T-helper 22 cell (primary cell): ENCODE measurements at regions not wholly inside any gene's neighbourhood (a gene's known extent, or its start where the extent isn't known, plus 50 kb on each side); places are given as distances from the start of the nearest gene placed in this dataset.

Experiments used
- DNase-seq: peaks from one replicate; pipeline ENCODE4 v3.0.0-alpha.2; 2020; ENCODE audit warnings: low read depth

DNA sequence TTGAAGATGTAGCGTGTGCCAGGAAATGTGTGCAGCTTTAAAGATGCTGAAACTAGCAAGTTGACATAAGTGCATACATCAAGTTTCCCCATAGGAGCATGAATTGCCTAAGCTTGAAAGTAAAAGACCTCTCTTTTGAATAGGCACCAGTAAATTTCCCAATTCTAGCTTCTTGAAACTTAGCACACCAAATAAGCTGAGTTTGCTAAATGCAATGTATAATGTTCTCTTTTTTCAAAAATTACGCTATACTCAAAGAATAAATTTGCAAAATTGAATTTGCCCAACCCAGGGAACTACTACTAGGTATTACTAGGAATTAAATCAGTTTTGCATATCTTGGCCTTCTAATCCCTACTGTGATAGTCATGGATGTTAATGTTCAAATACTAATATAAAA lies 923.9 kb upstream of the LCORL start:
- no peak for DNase-seq

DNA sequence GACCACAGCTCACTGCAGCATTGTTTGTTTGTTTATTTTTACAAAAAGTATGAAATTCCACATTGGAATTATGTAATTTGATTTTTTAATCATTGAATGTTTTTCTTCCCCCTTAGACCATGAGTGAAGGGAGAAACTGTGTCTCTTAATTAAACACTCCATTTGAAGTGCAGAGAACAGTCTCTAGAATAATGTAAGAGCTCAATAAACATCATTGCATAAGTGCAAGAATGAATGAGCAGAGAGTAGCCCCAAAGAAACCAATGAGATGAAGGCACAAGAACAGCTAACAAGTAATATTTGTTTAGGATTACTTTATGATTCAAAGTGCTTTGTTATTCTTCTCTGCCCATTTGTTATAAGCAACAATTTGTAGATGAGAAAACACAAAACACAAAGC lies 921.3 kb upstream of the LCORL start:
- DNase-seq, result no peak

DNA sequence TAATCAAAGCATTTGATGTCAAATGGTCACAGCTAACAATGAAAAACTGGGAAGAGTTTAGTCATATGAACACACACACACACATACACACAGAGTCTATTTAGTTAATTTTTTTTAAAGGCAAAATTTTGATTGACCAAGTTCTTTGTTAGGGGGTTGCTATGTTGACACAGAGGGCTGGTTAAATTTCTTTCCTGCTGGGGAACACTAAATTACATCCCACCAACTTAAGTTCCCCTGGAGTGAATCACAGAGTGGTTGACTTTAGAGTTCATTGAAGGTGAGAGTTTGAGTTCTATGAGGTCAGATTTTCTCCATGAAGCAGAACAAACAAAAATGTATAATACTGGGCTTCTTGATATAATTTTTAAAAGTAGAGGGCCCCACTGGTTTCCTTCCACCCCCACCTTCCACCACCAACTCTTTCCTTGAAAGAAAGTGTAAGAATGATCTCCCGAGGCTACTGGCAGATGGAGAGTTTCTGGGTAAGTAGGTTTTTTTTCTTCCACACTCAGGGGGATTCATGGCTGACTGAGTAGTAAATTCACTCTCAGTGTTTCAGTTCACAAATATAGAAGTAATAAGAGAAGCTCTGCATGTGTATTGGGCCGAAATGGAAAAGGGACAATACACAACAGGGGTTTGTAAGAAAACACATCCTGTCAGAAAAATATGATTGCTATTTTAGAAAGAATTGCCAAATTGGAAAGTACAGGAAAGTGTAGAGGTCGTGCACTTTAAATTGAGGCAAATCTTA lies 917.0 kb upstream of the LCORL start:
- DNase-seq, result no peak

DNA sequence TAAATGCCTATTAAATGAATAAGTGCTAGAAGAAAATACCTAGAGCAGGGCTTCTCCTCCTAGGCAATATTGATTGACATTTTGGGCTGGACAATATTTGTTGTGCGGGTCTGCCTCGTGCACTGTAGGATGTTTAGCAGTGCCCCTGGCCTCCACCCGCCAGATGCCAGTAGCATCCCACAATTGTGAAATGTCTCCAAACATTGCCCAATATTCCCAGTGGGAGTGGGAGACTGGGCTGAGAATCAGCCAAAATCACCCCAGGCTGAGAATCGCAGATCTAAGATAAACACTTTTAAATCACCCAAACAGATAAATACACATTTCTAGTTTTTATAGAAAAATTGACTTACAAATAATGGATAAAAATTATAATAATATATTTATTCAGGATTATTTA lies 916.2 kb upstream of the LCORL start:
- DNase-seq, result no peak

DNA sequence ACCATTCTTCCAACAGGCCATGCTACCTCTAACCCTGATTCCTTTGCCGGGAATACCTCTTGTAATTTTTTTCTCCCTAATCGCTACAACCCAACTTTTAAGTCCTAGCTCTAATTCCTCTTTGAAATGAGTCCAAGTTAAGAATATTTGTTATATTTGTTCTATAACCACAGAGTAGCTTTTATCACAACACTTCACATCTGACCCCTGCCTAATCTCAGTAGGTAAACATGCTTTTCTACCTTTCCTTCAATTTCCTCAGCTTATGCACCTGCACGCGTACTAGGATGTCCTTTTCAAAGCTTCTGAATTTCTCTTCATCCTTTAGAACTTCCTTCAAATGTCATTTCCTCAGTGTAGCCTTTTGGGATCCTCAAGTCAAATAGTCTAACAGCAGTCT lies 915.5 kb upstream of the LCORL start:
- no peak for DNase-seq

DNA sequence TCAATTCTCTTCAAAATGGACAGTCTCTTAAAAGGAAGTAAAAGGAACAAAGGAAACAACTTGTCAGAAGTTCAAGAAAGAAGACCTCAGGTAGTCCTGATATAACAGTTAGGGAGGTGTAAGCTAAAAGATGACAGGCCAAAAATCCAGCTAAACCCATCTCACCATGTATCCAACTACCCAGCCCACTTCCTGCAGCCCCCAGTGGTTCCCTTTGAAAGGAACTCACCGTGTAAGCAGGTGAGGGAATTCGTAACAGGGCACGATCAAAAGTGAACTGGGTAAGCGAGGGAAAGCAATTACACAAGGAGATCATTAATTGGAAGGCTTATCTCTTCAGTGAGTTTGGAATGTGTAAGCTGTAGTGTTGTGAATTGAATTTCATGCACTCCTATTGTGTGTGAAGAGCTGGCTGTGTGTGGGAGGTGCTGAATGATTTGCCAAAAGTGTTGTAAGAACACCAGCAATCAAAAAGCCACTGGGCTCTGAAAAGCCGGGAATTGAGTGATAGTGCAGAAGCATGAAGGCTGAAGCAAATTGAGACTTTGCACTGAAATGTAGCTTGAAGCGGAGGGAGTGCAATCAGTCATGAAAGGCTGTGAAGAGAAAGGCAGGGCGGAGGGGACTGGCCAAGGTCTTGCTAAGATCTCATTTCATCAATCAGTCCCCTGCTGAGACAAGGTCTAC lies 914.2 kb upstream of the LCORL start:
- DNase-seq, result no peak

DNA sequence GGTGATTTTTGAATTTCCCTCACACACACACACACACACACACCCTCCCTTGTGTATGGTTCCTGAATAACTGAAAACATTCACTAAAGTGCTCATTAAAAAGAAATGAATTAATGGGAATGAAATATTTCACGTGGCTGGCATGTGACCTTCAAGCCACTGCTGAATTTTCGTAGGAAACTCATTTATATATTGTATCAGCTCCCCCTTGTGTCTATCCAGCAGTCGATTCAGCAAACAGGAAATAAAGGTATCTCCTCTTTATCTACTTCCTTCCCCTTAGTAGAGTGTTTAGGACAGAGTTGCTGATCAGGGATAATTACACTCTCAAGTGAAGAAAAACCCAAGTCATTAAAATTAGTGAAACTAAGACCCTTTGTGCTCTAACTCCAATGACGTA lies 912.6 kb upstream of the LCORL start:
- DNase-seq, result no peak

DNA sequence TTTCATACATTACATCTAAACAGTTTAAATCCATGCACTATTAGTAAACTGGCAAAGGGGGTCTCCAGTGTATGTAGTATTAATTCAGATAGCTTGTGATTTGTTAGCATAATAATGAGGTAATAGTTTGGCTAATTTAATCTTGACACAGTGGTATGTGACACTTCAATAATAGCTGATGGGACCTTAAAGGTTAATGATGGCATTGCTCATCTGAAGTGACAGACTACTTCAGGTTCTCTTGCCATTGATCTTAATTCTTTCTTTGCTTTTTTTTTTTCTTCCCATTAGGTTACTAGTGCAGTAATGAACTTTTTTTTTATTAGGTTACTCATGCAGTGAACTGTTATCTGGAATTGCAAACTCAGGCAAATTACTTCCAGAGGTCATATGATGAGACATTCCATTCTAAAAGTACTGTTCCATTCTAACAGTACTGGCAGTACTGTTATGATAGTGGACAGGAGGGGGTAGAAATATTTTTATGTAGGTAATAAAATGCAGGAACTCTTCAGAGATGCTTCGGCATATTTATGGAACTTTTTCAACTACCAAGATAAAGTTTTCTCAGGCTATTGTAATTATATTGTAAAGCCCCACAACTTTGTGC lies 911.3 kb upstream of the LCORL start:
- no peak for DNase-seq

DNA sequence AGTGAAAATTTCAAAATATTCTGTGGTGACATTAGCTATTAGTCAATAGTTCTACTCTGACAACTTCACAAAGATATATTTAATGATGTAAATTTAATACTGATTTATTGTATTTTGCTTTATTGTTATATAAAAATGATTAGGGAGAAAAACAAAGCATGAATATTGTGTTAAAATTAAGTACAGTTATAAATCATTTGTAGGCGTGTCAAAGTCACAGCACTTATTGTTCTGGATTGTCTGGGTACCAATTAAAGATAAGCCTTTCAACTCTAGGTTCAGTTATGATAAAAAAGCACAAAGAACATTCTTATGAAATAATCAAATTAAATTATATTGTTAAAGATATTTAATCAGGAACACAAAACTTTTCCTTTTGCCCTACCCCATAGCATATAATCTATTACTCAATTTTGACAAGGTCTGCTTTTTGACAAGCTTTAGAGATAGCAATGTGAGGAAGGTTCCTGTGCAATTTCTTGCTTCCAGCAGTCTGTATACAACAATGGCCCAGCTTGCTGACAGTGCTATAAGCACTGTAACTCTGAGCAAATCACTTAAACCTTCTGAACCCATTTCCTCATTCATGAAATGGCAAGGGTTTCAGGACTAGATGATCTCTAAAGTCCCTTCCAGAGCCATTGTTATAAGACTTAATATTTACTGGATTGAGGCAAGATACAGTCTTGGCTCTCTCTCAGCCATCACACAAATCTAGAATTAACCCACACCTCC lies 910.3 kb upstream of the LCORL start:
- DNase-seq, result no peak

DNA sequence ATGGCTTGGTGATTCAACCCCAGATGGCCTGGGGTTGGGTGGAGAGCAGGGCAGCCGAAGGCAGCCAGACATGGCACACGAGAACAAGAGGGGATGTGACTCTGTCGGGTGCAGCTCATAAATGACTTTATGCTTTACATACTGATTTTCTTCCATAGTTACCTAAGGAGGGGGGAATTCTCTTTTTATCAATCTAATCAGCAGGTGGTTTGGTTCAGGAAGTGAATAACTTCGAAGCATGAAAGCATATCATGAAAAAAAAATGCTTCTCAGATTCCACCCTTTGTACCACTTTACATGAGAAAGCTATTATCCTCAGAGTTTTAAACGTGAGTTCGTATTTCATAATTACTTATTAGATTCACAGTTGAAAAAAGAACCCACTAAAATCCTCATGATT lies 908.9 kb upstream of the LCORL start:
- no peak for DNase-seq

DNA sequence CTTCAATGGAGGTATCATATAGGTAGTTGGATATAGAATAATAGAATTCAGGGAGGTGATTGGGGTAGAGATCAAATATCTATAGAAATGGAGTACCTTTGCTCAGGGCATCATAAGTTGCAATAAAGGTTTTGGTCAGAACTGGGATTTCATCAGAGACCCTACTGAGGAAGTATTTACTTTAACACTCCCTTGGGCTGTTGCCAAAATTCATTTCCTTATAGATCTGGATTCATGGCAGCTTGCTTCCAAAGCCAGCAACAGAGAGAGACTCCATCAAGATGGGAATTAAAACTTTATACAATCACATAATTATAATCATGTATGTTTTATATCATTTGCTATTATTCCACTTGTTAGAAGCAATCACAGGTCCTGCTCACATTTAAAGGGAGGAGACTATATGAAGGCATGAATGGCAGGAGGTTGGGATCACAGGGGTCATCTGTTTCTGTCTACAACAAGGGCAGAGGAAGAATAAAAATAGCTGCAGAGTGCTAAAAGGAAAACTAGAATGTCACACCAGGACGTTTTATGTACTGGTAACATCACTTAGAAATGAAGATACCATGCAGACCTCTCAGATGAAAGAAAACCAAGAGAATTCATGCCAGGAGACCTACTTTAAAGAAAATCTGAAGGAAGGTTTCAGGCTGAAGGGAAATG lies 902.1 kb upstream of the LCORL start:
- DNase-seq, result no peak

DNA sequence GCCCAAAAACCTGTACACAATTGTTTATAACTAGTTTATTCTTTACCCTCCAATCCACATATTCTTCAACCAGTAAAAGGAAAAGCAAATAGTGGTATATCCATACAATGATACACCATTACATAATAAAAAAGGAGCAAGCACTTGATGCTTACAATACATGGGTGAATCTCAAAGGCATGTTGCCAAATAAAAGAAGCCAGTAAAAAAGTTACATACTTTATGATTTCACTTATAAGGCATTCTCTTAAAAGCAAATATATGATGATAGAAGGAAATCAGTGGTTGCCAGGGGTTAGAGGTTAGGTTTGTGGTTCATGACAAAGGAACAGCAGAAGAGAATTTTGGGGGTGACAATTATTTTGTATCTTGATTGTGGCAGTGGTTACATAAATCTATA lies 896.1 kb upstream of the LCORL start:
- DNase-seq, result no peak

DNA sequence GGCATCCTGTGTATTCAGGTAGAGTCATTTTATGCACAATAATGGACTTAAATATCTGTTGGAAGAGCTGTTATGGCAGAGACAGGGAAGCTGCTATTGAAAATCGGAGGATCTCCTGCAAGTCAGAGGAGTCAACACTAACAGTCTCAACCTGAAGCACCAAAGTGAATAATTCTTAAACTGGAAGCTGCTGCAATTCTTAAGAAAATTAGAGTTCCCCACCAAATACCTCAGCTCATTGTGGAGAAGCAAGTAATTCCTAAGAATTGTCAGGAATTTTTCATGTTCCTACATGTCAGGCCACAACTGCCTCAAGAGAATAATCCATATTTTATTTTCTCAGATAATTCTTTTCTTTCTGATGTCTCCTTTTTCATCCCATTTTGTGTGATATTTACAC lies 892.6 kb upstream of the LCORL start:
- no peak for DNase-seq

DNA sequence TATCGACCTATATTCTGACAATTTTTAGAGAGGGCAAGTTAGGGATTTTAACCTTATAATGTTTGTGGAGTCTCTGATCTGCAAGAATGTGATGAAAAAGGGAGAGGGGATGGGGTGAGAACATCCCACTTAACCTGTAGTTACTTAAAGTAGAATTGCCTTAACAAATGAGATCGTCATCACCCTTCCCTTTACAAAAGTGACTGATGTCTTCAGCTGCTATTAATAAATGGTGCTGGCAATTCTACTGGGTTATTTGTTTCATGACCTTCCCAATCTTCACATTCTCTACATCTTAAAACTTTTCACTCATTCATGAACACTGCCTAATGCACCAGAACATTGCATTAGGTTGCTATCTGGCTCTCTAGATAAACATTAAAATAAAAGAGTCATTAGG lies 873.4 kb upstream of the LCORL start:
- no peak for DNase-seq

DNA sequence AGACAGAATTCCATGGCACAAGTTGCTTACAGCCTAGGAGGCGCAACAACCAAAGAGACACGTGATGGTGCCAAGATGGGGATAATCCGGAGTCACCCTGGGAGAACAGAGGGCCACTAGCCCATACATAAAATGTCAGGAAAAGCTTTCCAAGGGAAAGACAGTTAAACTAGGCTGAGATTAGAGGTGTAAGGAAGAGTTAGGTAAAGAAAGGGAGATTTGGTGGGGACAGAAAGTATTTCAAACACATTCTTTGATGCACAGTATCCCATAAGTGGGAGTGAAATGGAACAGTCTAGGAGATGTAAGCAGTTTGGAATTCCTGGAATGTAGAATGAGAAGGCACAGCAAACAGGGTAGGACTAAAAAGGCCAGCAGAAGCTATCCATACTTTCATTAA lies 860.9 kb upstream of the LCORL start:
- DNase-seq, result no peak

DNA sequence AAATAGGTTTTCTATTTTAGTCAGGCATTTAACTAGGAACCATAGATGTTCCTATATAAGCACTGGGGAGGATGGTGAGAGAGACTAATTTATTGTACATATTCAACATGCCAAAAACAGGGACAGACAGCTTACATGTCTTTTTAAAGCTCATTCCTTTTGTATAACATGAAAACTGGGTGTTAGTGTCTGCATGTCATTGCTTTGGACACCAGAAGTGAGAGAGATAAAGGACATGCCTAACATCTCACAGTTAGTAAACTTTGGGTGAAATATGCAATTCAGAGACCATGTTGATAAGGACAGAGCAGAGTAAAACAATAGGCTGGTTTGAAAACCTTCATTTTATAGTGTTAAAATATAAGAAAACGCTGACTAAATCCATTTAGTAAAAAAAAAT lies 860.0 kb upstream of the LCORL start:
- DNase-seq, result no peak

DNA sequence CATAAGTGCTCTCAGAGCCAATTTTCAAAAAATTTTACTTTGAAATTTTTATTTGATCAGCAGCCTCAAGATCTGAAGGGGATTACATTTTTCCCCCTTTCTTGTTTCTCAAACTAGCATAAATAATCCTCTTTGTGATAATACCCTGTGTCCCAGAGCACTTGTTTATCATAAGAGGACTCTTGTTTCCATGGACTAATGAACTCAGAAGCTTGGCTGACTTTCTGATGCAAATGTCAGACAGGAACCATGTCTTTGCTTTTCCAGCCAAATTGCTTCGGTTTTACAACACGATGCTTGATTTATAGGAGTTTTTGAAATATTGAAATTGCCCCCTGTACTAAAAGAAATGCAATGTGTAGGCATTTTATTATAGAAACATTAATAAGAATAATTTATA lies 859.3 kb upstream of the LCORL start:
- no peak for DNase-seq

DNA sequence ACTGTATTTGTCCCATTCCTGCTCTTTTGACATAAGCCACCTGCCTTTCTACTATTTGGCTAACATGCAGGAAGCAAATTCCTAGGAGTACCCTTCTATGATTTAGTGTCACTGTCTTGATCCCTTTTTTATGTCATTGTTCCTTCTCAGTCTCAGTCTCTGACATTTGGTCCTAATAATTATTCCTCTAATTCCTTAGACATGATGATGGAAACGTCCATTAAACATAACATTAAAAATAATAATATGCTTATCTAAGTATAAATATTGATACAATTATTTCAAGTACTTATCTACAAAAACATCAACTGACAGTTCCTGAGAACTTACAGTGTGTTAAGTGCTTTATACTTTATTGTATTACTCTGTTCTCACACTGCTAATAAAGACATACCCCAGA lies 857.0 kb upstream of the LCORL start:
- DNase-seq, result no peak

DNA sequence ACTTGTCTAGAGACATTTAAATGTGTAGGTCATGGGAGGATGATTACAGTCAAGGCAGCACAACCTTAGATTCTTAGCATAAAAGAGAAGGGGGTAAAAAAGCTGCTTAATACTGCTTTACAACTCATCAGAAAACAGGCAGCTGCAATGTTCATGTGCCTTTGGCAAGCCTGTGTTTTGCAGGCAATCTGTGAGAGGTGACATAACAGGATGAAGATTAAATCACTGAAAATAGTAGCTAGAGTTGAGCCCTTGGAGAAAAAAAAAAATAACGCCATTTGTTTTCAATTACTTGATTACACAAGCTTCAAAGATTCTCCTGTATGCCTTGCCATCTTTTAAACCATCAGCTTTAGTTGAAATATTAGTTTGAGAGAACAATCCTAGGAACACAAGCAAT lies 847.6 kb upstream of the LCORL start:
- no peak for DNase-seq

DNA sequence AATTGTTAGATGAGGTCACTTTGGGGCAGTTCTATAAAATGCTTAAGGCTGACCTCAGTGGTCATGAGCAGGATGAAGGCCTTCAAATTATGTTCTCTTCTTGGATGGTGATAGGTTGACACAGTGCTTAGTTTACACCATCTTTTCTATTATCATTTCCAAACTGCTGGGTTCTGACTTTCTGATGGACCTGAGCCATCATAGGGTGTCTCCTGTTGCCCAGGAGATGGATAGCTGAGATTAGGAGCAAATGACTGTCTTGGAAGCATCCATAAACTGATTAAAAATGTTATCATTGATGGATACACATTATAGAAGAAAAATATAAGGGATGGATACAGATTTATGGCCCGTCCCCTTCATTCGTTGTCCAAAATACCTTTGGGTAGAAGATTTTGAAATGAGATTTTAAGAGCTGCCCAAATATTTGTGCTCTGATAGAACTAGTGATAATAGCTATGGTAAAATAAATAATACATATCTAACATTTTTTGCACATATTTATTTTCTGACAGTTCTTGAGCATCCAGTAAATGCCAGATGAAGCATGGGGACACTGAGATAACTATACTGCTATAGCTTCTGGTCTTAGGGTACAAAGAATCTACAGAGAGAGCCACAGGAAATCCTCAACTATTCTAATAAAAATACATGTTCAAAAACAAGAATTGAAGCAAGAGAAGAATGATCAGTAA lies 839.4 kb upstream of the LCORL start:
- no peak for DNase-seq

DNA sequence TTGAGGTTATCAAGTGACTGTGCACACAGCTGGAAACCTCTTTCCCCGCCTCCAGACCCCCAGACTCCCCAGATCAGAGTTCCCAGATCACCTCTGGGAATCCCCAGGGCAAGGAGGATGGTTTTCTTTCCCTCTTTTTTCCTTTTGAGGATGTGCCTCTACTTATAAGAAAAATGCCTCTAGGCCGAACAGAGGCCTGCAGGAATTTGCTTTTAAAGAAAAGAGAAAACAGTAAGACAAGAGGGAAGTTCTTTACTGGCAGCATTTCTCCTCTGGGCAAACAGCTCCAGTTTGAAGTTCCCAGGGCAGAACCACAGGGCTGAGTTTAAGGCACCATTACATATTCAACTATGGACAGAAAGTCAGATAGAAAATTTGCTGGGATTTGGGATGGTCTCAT lies 837.9 kb upstream of the LCORL start:
- DNase-seq, result no peak
